Sigmoid colon (tissue), 6 donors: ENCODE measurements at regions not wholly inside any gene's neighbourhood (a gene's known extent, or its start where the extent isn't known, plus 50 kb on each side); places are given as distances from the start of the nearest gene placed in this dataset.

Experiments
- DNase-seq: peaks from one replicate; pipeline ENCODE4 v3.0.0-alpha.2; 2019
- H3K27ac ChIP-seq, 4 donors: fragments of 200-600 bp; sonication (generic); one replicate each; pipeline ENCODE4 v1.5.1; 2016 to 2019; ENCODE audit warnings: mild to moderate bottlenecking in 1 of 4
- H3K27me3 ChIP-seq, 3 donors: fragments of 200-600 bp; sonication (generic); one replicate each; pipeline ENCODE4 v1.5.1; 2019; ENCODE audit warnings: mild to moderate bottlenecking in 1 of 3
- H3K36me3 ChIP-seq, 4 donors: fragments of 200-600 bp; sonication (generic); one replicate each; pipeline ENCODE4 v1.5.1; 2016 to 2019
- H3K4me1 ChIP-seq, 4 donors: fragments of 200-600 bp; sonication (generic); one replicate each; pipeline ENCODE4 v1.5.1; 2017 to 2019
- H3K4me3 ChIP-seq, 4 donors: fragments of 200-600 bp; sonication (generic); one replicate each; pipeline ENCODE4 v1.5.1; 2017 to 2019; ENCODE audit warnings: mild to moderate bottlenecking in 2 of 4, moderate library complexity in 1 of 4
- H3K9me3 ChIP-seq, 4 donors: fragments of 200-600 bp in 3 of 4; sonication (generic) in 3 of 4; one replicate each; pipeline versions ENCODE4 v1.5.1 to v1.6.1; 2013 to 2019
- CTCF ChIP-seq, 4 experiments: fragments of 450-650 bp in 3 of 4; fragments of 200-600 bp in 1 of 4; IDR thresholded peaks; one replicate each; pipeline ENCODE4 v1.5.1; 2016 to 2019; ENCODE audit warnings: antibody characterized with exemption in 4 of 4, mild to moderate bottlenecking in 3 of 4, moderate library complexity in 2 of 4
- EP300 ChIP-seq, 4 donors: sonication (generic); formaldehyde crosslinking; IDR thresholded peaks; one replicate each; pipeline ENCODE4 v1.6.1; 2017; ENCODE audit warnings: antibody characterized with exemption in 4 of 4
- POLR2A ChIP-seq, 2 donors: fragments of 450-650 bp; IDR thresholded peaks; one replicate each; pipeline ENCODE4 v1.6.1; 2016; ENCODE audit warnings: antibody characterized with exemption in 2 of 2, mild to moderate bottlenecking in 2 of 2, moderate library complexity in 2 of 2
- POLR2AphosphoS5 ChIP-seq, 4 donors: sonication (generic); formaldehyde crosslinking; IDR thresholded peaks; one replicate each; pipeline ENCODE4 v1.6.1; 2017; ENCODE audit warnings: antibody characterized with exemption in 4 of 4
- WGBS, 2 donors: extraction: QIAGEN DNeasy Blood & Tissue Kit; methylation state at CpG; one replicate each; pipeline ENCODE4 v1.1.7; 2013; 5-methylcytosine and 5-hydroxymethylcytosine counted together
- intact Hi-C: fragments of 100-400 bp; cut with DNase I; formaldehyde crosslinking; loops from one replicate; pipeline ENCODE4 v1.15.1; 2023
- donor health status: healthy with polysubstance abuse.
- donor health status: healthy.

GRCh38 chr6:63516186-63516944 lies 55.9 kb upstream of the LOC128125822 start:
- intact Hi-C loops, result no loop called here

GRCh38 chr6:63517221-63517620 lies 55.1 kb upstream of the LOC128125822 start:
- no peak overlapping the region for H3K27ac ChIP-seq

More at GRCh38 chr6:63516186-63516944, 55.9 kb upstream of the LOC128125822 start:
- no peak for DNase-seq
- no peak for TF ChIP-seq POLR2AphosphoS5 (IDR thresholded peaks at IDR 0.05)
- TF ChIP-seq POLR2A (IDR thresholded peaks at IDR 0.05), result no peak
- no peak for TF ChIP-seq EP300 (IDR thresholded peaks at IDR 0.05)
- TF ChIP-seq CTCF (IDR thresholded peaks at IDR 0.05), result no peak
- Histone ChIP-seq H3K36me3 (no peaks in the 10 kb centered on the region), H3K4me1 (no peaks in the 10 kb centered on the region), H3K27ac (no peak overlapping the region), H3K9me3 (no peaks in the 10 kb centered on the region), H3K27me3 (no peaks in the 10 kb centered on the region), H3K4me3 (no peak overlapping the region)
- 48 to 77% methylated on average over 2 of the region's 2 CpGs for WGBS, 2 donors

GRCh38 chr6:63521475-63522210 lies 50.6 kb upstream of the LOC128125822 start:
- H3K4me1 ChIP-seq, result no peaks in the 10 kb centered on the region
- intact Hi-C loops, result no loop called here

More at GRCh38 chr6:63517221-63517620, 55.1 kb upstream of the LOC128125822 start:
- Histone ChIP-seq H3K27me3 (no peaks in the 10 kb centered on the region), H3K36me3 (no peaks in the 10 kb centered on the region), H3K9me3 (no peaks in the 10 kb centered on the region), H3K4me3 (no peak overlapping the region), H3K4me1 (no peaks in the 10 kb centered on the region)
- WGBS, 2 donors, result 90 to 98% methylated on average over 1 of the region's 1 CpG
- TF ChIP-seq EP300 (IDR thresholded peaks at IDR 0.05) (no peak), POLR2AphosphoS5 (IDR thresholded peaks at IDR 0.05) (no peak), POLR2A (IDR thresholded peaks at IDR 0.05) (no peak), CTCF (IDR thresholded peaks at IDR 0.05) (no peak)
- intact Hi-C loops, result no loop called here
- no peak for DNase-seq

More at GRCh38 chr6:63521475-63522210, 50.6 kb upstream of the LOC128125822 start:
- no peak for TF ChIP-seq CTCF (IDR thresholded peaks at IDR 0.05)
- no peak for TF ChIP-seq POLR2A (IDR thresholded peaks at IDR 0.05)
- no peak for TF ChIP-seq POLR2AphosphoS5 (IDR thresholded peaks at IDR 0.05)
- TF ChIP-seq EP300 (IDR thresholded peaks at IDR 0.05), result no peak
- H3K9me3 ChIP-seq, result no peaks in the 10 kb centered on the region
- DNase-seq, result no peak
- no peak overlapping the region for H3K4me3 ChIP-seq
- no peak overlapping the region for H3K27ac ChIP-seq
- H3K36me3 ChIP-seq, result no peaks in the 10 kb centered on the region
- no peaks in the 10 kb centered on the region for H3K27me3 ChIP-seq
